VCaP (cell line): ENCODE measurements at regions not wholly inside any gene's neighbourhood (a gene's known extent, or its start where the extent isn't known, plus 50 kb on each side); places are given as distances from the start of the nearest gene placed in this dataset.

Experiments
- H3K27ac ChIP-seq: fragments of 450-650 bp; 2 replicates; pipeline ENCODE4 v1.5.1; 2017
- CTCF ChIP-seq: fragments of 450-650 bp; conservative IDR thresholded peaks from 2 replicates; pipeline ENCODE4 v1.5.1; 2017; ENCODE audit warnings: mild to moderate bottlenecking, moderate library complexity

DNA sequence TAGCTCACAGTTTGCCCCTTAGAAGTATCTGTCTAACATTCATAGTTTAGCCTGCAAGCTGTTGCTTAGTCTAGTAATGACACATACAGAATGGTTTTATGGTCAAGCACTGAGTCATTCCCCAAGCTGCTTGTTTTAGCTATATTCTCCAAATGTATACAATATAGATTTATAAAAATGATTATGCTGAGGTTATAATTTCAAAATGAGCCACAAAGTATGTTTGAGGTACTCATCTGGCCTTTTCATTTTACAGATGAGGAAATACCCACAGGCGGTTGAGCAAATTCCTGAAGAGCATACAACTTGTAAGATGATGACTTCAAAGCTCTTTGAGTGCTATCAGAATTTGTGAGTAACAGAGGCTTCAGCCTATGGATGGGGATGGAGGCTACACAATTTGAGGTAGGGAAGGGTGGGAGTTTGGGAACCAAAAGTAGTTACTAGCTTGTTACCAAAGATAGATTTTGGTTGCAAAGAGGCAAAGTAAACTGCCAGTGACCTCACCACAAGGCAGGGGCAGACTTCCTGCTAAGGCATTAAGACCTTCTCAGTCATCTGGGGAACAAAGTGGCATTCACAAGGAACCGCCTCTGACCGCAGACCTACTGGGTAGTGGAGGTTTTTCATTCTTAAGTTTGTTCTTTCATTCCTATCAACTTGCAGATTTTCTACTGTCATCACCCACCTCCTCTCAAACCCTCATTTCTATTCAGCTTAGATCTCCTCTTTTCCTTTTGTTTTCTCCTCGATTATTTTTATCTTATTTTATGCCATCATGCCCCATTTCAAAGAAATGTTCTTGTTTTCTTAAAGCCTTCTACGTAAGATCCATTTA lies 257.2 kb upstream of the NECTIN3 start:
- H3K27ac ChIP-seq, result no peak overlapping the region
- no peak for TF ChIP-seq CTCF

- H3K27ac ChIP-seq, result no peak overlapping the region
Observed at GRCh38 chr3:110815008-110815583, 256.5 kb upstream of the NECTIN3 start.

GRCh38 chr3:110816008-110816407 lies 255.6 kb upstream of the NECTIN3 start:
- no peak overlapping the region for H3K27ac ChIP-seq
- no peak for TF ChIP-seq CTCF

More at GRCh38 chr3:110815008-110815583, 256.5 kb upstream of the NECTIN3 start:
- TF ChIP-seq CTCF, result no peak

- H3K27ac ChIP-seq, result no peak overlapping the region
- no peak for TF ChIP-seq CTCF
Observed at GRCh38 chr3:110821586-110821985, 250.0 kb upstream of the NECTIN3 start.

DNA sequence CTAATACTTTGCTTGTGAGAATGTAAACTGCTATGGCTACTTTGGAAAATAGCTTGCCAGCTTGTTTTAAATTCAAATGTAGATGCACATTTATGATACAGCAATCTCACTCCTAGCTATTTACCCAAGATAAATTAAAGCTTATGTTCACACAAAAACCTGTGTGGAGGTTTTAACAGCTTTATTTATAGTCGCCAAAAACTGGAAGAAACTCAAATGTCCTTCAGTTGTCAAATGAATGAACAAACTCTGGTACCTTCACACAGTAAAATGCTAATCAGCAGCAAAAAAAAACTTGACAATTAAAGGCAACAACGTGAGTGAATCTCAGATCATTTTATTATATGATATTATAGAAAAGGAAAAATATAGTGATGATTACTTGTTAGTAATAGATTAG lies 248.6 kb upstream of the NECTIN3 start:
- TF ChIP-seq CTCF, result no peak

DNA sequence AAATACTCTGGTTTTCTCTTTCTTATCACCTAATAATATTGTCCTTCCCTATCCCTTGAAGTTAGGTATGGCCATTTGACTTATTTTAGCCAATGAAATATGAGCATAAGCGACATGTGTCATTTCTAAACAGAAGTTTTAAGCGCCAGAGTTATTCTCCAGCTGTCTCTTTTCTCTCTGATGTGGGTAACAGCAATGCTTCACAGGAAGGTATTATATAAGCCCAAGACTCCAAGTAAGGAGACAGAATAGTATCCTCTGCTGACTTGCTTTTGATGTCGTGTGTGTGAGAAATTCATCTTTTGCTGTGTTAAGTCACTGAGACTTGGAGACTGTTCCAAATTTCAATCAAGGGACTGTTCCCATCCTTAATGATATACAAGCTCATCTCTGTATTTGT lies 224.6 kb upstream of the NECTIN3 start:
- no peak overlapping the region for H3K27ac ChIP-seq
- no peak for TF ChIP-seq CTCF

More for the DNA sequence above, 248.6 kb upstream of the NECTIN3 start:
- no peak overlapping the region for H3K27ac ChIP-seq

GRCh38 chr3:110849064-110849463 lies 222.6 kb upstream of the NECTIN3 start:
- no peak for TF ChIP-seq CTCF
- H3K27ac ChIP-seq, result no peak overlapping the region
